ENCODE measurements at regions not wholly inside any gene's neighbourhood (a gene's known extent, or its start where the extent isn't known, plus 50 kb on each side); places are given as distances from the start of the nearest gene placed in this dataset.

DNA sequence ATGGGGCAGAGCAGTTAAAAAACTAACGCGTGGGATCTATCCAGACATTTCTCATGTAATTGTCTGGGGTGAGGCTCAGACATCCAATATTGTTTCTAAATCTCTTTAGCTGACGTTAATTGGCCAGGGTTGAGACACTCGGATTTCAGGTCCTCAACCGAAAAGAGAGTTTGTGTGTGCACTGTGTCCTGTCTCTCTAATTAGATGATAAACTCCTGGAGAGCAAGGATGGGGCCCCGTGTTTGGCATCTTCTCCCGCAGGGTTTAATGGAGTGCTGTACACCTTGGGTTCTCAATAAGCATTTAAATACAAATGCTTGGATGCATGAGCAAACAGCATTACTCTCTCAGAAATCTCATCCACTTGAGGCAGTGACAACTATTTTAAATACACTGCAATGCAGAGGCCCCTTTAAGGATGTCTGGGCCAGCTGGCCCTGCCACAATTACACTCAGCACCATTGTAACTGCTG is 139.6 kb downstream of the MTX3 start:
- H2AFZ ChIP-seq (ENCODE audit: low read length, unreplicated experiment): no peak overlapping the region
- no peak overlapping the region for H3K27ac ChIP-seq (ENCODE audit: low read depth, low read length)
- H3K4me1 ChIP-seq (ENCODE audit: control insufficient read depth, insufficient read depth, low read length, unreplicated experiment): peaks cover 2% of the 10 kb centered on the region
- peaks cover 45% of the 10 kb centered on the region; the same call in 1 of the 2 replicates for H3K27me3 ChIP-seq (ENCODE audit: insufficient read depth, low read length)
- no peaks in the 10 kb centered on the region for H3K36me3 ChIP-seq (ENCODE audit: insufficient read depth, low read length)
- H3K4me3 ChIP-seq (ENCODE audit: low read depth, low read length): no peak overlapping the region
- no peaks in the 10 kb centered on the region for H3K79me2 ChIP-seq (ENCODE audit: control insufficient read depth, insufficient read depth, low read length, unreplicated experiment)

GRCh38 chr5:79850941-79851340 is 140.1 kb downstream of the MTX3 start:
- H2AFZ ChIP-seq (ENCODE audit: low read length, unreplicated experiment): no peak overlapping the region
- H3K36me3 ChIP-seq (ENCODE audit: insufficient read depth, low read length): no peaks in the 10 kb centered on the region
- no peaks in the 10 kb centered on the region for H3K79me2 ChIP-seq (ENCODE audit: control insufficient read depth, insufficient read depth, low read length, unreplicated experiment)
- H3K4me3 ChIP-seq (ENCODE audit: low read depth, low read length): no peak overlapping the region
- H3K27ac ChIP-seq (ENCODE audit: low read depth, low read length): no peak overlapping the region
- H3K27me3 ChIP-seq (ENCODE audit: insufficient read depth, low read length): peaks cover 43% of the 10 kb centered on the region; the same call in 1 of the 2 replicates
- peaks cover 6% of the 10 kb centered on the region for H3K4me1 ChIP-seq (ENCODE audit: control insufficient read depth, insufficient read depth, low read length, unreplicated experiment)

DNA sequence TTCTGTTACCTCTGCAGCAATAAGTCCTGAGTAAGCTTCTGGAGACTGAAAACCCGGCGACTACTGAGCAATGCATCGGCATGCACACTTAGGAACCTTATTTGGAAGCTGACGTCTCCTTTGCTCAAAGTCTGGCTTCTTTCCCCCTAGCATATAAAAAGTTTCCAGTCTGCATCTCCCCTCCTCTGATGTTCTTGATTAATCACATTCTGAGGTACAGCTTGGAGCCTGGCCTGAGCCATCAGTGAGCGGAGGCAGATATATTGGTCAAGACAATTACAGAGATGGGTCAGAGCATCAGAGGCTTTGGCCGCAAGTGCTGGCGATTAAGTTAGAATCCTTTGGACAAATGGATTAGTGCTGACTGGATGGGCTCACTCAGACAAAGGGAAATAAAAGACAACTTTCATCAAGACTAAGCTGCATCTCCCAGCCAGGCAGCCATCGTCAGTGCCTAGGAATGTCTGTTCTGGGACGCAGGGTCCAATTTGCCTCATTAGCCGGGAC is 140.7 kb downstream of the MTX3 start:
- Histone ChIP-seq H3K27ac (ENCODE audit: low read depth, low read length) (no peak overlapping the region), H3K79me2 (ENCODE audit: control insufficient read depth, insufficient read depth, low read length, unreplicated experiment) (no peaks in the 10 kb centered on the region), H3K4me3 (ENCODE audit: low read depth, low read length) (no peak overlapping the region), H2AFZ (ENCODE audit: low read length, unreplicated experiment) (no peak overlapping the region), H3K36me3 (ENCODE audit: insufficient read depth, low read length) (no peaks in the 10 kb centered on the region), H3K27me3 (ENCODE audit: insufficient read depth, low read length) (peaks cover 37% of the 10 kb centered on the region; the same call in 1 of the 2 replicates), H3K4me1 (ENCODE audit: control insufficient read depth, insufficient read depth, low read length, unreplicated experiment) (peaks cover 12% of the 10 kb centered on the region)

- no peak overlapping the region for H3K4me3 ChIP-seq (ENCODE audit: low read depth, low read length)
- H3K79me2 ChIP-seq (ENCODE audit: control insufficient read depth, insufficient read depth, low read length, unreplicated experiment): no peaks in the 10 kb centered on the region
- no peak overlapping the region for H2AFZ ChIP-seq (ENCODE audit: low read length, unreplicated experiment)
- H3K4me1 ChIP-seq (ENCODE audit: control insufficient read depth, insufficient read depth, low read length, unreplicated experiment): peaks cover 15% of the 10 kb centered on the region
- no peaks in the 10 kb centered on the region for H3K36me3 ChIP-seq (ENCODE audit: insufficient read depth, low read length)
- H3K27me3 ChIP-seq (ENCODE audit: insufficient read depth, low read length): peaks cover 32% of the 10 kb centered on the region; the same call in 1 of the 2 replicates
- no peak overlapping the region for H3K27ac ChIP-seq (ENCODE audit: low read depth, low read length)
These were observed 141.4 kb downstream of the MTX3 start for GRCh38 chr5:79849486-79850315.
